ENCODE measurements at regions not wholly inside any gene's neighbourhood (a gene's known extent, or its start where the extent isn't known, plus 50 kb on each side); places are given as distances from the start of the nearest gene placed in this dataset.

DNA sequence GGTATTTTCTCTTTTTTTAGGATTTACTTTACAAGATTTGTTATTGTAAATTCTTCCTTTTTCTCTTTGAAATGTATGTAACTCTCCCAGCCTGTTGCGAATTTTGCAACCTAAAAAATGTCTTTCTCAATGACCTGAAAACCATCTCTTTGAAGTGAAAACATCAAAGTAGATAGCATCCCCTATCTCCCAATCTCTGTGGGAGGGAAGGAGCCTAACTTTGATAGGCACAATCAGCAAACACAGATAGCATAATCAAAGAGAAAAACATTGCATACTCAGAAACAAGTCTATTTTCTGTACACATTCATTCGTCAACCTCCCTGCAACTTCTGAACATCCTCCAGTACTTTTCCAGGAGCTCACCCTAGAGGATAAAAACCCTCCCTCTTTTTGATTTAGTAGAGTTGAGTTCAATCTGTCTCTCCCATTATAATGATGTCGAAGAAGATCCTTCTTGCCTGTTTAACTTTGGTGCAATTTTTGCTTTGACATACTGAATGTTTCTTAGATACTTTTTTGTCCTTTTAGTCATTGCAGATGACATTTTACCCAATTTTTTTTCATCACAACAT is 849.2 kb upstream of the LRFN5 start:
- in situ Hi-C loops (cut with MboI; ENCODE audit: low sequenced_read_pairs, unreplicated experiment), result no loop called here

DNA sequence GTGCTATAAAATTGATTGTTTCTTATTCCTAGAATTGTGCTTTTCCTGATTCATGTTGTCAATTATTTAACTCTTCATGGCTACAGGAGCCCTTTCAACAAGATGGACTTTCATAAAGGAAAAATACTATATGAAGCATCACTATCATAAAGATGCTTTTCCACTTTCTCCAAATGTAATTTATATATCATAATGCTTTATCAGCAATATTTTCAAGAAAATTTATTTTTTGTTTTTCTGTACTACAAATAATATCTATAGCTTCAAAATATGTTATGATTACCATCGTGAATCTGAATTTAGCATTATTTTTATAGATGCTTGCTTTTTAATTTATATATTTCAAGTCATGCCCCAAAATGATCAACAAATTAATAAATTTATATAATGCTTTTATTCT is 873.5 kb upstream of the LRFN5 start:
- TF ChIP-seq, protein P1, sequence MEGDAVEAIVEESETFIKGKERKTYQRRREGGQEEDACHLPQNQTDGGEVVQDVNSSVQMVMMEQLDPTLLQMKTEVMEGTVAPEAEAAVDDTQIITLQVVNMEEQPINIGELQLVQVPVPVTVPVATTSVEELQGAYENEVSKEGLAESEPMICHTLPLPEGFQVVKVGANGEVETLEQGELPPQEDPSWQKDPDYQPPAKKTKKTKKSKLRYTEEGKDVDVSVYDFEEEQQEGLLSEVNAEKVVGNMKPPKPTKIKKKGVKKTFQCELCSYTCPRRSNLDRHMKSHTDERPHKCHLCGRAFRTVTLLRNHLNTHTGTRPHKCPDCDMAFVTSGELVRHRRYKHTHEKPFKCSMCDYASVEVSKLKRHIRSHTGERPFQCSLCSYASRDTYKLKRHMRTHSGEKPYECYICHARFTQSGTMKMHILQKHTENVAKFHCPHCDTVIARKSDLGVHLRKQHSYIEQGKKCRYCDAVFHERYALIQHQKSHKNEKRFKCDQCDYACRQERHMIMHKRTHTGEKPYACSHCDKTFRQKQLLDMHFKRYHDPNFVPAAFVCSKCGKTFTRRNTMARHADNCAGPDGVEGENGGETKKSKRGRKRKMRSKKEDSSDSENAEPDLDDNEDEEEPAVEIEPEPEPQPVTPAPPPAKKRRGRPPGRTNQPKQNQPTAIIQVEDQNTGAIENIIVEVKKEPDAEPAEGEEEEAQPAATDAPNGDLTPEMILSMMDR (IDR thresholded peaks at IDR 0.05; ENCODE audit: borderline replicate concordance, control extremely low read depth, extremely low read depth, insufficient read depth, missing control alignments), result no peak
- in situ Hi-C loops (cut with MboI; ENCODE audit: low sequenced_read_pairs, unreplicated experiment), result no loop called here
- no peak for DNase-seq (ENCODE audit: low spot score)

More for the DNA sequence above, 849.2 kb upstream of the LRFN5 start:
- TF ChIP-seq, protein P1 (IDR thresholded peaks at IDR 0.05; ENCODE audit: borderline replicate concordance, control extremely low read depth, extremely low read depth, insufficient read depth, missing control alignments), result no peak
- no peak for DNase-seq (ENCODE audit: low spot score)

DNA sequence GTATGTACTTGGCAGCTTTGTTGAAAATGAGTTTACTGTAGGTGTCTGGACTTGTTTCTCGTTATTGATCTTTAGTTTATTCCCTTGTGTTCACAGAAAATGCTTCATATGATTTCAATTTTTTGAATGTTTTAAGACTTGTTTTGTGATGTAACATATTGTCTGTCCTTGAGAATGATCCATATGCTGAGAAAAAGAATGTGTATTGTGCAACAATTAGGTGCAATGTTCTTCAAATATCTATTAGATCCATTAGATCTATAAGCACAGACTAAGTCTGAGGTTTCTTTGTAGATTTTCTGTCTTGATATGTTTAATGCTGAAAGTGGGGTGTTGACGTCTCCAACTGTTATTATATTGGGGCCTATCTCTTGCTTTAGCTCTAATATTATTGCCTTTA is 879.6 kb upstream of the LRFN5 start:
- in situ Hi-C loops (cut with MboI; ENCODE audit: low sequenced_read_pairs, unreplicated experiment), result no loop called here
- TF ChIP-seq, protein P1 (IDR thresholded peaks at IDR 0.05; ENCODE audit: borderline replicate concordance, control extremely low read depth, extremely low read depth, insufficient read depth, missing control alignments), result no peak
- DNase-seq (ENCODE audit: low spot score), result no peak

DNA sequence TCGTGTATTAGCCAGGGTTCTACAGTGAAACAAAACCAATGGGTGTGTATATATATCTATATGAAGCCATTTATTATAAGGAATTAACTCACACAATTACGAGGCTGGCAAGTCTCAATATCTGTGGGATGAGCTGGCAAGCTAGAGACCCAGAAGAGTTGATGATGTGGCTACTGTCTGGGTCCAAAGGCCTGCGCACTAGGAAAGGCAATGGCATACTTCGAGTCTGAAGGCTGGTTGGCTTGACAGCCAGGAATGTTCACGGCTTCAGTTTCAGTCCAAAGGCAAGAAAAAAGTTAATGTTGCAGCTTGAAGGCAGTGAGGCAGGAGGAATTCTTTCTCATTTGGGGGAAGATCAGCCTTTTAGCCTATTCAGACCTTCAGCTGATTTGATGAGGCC is 893.3 kb upstream of the LRFN5 start:
- TF ChIP-seq, protein P1 (IDR thresholded peaks at IDR 0.05; ENCODE audit: borderline replicate concordance, control extremely low read depth, extremely low read depth, insufficient read depth, missing control alignments), result no peak
- in situ Hi-C loops (cut with MboI; ENCODE audit: low sequenced_read_pairs, unreplicated experiment), result no loop called here
- no peak for DNase-seq (ENCODE audit: low spot score)

DNA sequence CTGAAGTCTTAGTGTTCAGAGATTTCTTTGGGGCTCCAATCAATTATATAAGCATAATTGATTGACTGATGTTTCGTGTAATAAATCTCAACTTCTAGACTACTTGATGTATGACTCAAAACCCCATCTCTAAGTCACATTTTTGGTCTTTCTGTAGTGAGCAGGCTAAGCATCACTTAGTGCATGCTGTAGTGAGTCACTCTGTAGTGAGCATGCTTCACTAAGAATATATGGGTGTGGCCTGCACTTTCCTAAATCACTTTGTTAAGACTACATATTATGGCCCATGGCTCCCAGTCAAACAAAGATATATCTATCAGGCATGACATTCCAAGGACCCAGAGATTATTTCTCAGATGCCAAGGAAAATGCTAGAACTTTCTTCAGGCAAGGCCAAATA is 909.4 kb upstream of the LRFN5 start:
- no peak for DNase-seq (ENCODE audit: low spot score)
- TF ChIP-seq, protein P1 (IDR thresholded peaks at IDR 0.05; ENCODE audit: borderline replicate concordance, control extremely low read depth, extremely low read depth, insufficient read depth, missing control alignments), result no peak
- in situ Hi-C loops (cut with MboI; ENCODE audit: low sequenced_read_pairs, unreplicated experiment), result no loop called here

DNA sequence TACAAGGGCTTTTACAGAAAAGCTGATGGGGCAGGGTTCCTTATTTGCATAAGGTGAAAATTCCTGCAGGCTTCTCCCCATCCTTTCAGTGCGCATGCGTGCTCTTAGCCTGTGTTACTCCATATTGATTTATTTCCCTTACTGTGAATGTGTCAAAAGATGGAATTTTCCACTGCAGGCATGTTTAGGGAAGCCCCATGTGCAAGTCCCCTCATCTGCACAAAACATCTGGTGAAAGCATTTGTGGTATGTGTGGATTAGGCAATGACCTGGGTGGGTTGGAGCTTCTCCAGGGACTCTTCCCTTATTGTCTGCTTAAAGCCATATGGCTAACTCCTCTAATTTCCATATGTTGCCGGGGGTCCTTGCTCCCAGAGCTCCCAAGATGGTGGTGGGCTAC is 912.7 kb upstream of the LRFN5 start:
- in situ Hi-C loops (cut with MboI; ENCODE audit: low sequenced_read_pairs, unreplicated experiment), result no loop called here
- TF ChIP-seq, protein P1 (IDR thresholded peaks at IDR 0.05; ENCODE audit: borderline replicate concordance, control extremely low read depth, extremely low read depth, insufficient read depth, missing control alignments), result no peak
- no peak for DNase-seq (ENCODE audit: low spot score)

All from GM13976 (cell line).